Smooth muscle cell of the brain vasculature (primary cell): ENCODE measurements at regions not wholly inside any gene's neighbourhood (a gene's known extent, or its start where the extent isn't known, plus 50 kb on each side); places are given as distances from the start of the nearest gene placed in this dataset.

Experiments used
- DNase-seq: peaks from one replicate; pipeline ENCODE4 v3.0.0-alpha.2; 2012; ENCODE audit warnings: low read depth, low spot score

- no peak for DNase-seq
Measured at GRCh38 chr10:78737883-78738856, 330.6 kb upstream of the ZMIZ1 start.

DNA sequence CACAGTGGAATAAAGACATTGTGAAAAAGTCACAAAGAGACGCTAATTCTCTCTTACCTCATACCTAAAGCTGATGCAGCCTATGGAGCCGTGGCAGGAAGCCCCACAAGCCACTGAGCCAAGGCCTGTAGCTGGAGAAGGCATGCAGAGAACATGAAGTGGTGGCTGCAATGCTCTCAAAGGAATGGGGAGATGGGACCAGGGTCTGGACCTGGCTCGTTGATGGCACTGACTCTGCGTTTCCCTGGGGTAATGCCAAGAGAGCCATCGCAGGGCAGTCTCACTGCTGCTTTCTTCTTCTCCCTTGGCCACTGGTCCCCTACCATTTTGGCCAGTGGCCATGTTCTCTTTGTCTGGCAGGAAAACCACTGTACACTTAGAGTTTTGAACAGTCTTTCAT, 329.9 kb upstream of the ZMIZ1 start:
- no peak for DNase-seq

GRCh38 chr10:78739444-78740053, 329.2 kb upstream of the ZMIZ1 start:
- DNase-seq, result no peak

DNA sequence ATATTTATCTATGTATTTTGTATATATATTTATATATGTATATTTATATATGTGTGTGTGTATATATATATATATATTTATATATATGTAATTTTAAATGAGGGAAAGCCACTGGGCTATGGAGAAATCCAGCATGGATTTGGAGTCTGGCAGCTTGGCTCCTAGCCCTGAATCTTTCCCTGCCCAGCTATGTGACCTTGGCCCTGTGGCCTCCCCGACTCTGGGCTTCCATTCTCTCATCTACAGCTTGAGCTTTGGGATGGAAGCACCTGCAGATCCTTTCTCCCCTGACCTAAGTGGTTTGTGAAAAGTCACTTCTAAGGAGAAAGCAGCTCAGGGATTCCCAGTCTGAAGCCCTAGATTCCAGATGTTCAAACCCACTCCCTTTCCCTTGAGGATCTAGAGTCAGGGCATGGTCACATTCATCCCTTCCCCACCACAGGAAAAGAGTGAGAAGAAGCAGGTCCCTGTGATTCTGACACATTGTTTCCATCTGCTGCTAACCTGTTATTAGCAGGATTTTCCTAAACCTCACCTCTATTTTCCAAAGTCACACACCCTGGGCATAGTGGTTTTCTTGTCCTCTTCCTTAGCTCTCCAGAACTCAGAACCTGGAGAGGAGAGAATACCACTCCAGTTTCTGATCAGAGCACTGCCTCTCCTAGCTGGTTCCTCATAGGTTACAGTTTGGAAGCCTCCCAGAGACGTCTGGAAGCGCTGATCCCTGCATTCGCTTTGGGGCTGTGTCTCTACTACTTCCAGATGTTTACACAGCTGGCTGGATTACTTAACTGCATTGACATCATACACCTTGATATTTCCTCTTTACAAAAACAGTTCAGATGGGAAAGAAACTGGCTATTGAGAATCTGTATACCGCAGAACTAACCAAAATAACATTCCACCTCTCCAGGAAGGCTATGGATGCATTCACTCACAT, 327.5 kb upstream of the ZMIZ1 start:
- peak; percentile 65 for DNase-seq

- no peak for DNase-seq
Measured at GRCh38 chr10:78742406-78742729, 326.4 kb upstream of the ZMIZ1 start.

- DNase-seq, result peak; percentile 51
Measured at GRCh38 chr10:78742730-78743615, 325.8 kb upstream of the ZMIZ1 start.

DNA sequence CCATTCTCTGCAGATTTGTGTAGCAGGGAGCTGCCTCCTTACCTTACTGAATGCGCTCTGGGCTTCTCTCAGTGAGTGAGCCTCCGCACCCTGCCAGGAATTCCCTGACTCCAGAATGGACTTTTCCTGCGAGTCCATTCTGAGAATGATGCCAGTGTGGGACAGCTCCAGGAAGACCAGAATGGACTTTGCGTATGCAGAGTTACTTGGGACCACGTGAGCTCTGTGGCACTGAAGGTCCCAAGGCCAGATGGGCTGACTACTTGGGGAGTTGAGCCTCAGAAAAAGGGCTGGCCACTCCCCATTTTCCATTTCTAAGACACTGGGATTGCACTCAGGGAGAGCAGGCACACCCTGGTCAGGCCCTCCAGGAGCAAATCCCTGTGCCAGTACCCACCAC, 324.7 kb upstream of the ZMIZ1 start:
- DNase-seq, result no peak

- no peak for DNase-seq
Measured at GRCh38 chr10:78744491-78745090, 324.2 kb upstream of the ZMIZ1 start.

DNA sequence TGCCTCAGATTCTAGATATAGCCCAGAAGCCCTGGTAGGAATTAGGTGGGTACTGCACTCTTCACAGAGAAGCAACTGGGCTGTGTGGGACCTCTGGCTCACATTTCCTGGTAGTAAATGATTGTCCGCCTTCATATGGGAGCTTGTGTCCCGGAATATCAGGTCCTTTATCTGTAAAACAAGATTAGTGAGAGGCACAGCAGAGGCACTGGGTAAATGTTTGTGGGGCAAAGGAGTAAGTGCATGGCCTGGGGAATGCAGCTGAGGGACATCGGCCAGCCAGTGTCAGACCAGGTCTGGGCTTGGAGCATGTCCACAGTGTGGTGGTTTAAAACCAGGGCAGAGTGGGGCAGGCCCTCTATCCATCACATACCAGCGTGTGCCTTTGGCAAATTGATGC, 323.3 kb upstream of the ZMIZ1 start:
- no peak for DNase-seq

DNA sequence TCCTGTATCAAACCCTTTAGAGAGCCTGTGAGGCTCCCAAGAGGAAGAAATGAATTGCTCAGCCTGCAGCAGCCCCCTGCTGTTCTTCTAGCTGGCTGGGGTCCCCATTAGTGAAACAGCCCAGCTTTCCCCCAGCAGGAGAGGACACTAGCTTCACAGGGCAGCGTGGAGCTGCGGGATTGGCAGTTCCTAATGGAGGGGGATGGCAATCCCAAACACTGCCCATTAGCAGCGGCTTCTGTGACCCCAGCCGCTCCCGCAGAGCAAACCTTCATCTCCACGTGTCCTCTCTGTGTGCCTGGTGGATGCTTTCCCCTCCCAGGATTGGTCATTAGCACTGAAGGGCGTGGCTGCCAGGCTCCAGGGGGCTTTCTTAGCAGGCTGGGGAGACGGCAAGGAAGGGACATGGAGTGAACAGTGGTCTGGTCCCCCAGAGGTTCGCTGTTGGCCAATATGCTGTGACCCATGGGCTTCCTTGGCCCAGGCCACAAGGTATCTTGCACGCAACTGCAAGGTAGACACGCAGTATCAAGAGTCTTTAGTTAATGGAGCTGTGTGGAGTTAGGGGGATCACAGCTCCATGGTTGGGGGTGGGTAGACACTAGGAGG, 322.5 kb upstream of the ZMIZ1 start:
- DNase-seq, result no peak

DNA sequence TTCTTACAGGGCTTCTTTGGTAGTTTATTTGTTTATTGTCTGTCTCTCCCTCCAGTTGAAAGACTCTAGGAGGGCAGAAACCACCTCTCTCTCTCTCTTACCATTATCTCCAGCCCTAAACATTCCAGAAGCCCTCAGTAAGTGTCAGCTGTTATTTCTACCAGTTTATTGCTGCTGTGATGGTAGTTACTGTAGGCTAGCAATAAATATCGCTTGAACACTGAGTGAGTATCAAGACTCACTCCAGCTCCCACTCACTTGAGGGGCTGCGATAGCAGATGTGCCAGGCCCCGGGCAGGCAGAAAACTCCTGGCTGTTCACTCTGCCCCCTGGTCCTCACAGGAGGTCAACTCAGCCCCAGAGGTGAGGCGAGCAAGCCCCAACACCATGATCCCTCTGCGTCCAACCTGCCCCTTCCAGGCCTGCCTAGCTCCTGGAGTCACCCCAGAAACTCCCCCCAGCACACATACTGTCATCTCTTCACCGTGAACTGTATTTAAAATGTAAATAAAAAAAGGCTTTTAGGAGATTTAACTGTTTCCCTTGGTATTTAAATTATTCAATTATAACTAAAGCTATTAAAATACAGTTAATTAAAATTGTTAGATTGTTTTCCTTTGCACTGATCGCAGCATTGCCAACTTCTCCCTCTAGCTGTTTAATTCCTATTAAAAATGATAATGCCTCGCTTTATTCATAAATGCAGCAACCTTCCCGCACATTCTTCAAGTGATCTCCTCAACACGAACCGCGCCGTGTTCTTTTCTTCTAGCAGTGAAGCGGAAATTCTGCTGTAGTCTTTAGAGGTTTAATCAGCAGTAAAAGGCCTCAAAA, 321.1 kb upstream of the ZMIZ1 start:
- DNase-seq, result no peak

GRCh38 chr10:78748235-78748533, 320.6 kb upstream of the ZMIZ1 start:
- DNase-seq, result no peak

GRCh38 chr10:78749200-78749599, 319.6 kb upstream of the ZMIZ1 start:
- no peak for DNase-seq

DNA sequence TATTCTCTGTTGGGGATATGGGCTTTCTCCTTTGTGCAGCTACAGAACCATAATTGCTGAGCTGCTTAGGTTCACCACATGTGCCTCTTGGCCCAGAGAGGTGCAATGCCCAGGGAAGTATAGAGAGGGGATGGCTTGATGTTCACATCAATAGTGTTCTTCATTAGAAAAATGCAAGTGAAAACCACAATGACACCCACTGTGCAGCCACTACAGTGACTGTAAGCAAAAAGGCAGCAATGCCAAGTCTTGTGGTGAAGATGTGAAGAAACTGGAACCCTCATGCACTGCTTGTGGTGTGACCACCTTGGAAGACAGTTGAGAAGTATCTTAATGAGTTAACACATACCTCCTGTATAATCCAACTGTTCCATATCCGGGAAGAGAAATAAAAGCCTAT, 318.9 kb upstream of the ZMIZ1 start:
- no peak for DNase-seq

DNA sequence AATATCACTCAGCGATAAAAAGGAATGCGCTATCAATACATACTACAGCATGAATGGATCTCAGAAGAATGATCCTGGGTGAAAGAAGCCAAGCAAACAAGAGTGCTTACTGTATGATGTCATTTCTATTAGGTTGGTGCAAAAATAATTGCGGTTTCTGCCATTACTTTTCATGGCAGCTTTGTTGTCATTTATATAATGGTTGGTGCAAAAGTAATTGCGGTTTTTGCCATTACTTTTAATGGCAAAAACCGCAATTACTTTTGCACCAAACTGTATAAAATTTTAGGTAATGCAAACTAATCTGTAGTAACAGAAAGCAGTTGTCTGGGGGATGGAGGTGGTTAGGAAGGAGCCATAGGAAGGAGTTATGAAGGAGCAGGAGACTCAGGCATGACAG, 318.3 kb upstream of the ZMIZ1 start:
- DNase-seq, result no peak

GRCh38 chr10:78751716-78752115, 317.1 kb upstream of the ZMIZ1 start:
- DNase-seq, result no peak

GRCh38 chr10:78752221-78752620, 316.5 kb upstream of the ZMIZ1 start:
- no peak for DNase-seq

DNA sequence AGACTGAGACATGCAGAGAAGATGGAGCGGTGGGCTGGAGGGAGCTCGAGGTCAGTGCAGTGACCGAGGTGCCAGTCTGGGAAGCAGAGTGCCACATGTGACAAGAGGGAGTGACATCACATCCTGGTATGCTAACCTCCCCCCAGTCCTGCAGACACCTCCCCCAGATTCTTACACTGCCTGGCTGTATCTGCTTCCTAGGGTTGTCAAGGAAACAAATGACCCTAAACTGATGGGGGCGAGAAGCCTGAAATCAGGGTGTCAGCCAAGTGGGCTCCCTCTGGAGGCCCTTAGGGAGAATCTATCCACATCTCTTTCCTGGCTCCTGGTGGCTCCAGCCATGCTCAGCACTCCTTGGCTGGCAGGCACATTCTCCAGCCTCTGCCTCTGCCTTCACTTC, 316.1 kb upstream of the ZMIZ1 start:
- DNase-seq, result no peak

DNA sequence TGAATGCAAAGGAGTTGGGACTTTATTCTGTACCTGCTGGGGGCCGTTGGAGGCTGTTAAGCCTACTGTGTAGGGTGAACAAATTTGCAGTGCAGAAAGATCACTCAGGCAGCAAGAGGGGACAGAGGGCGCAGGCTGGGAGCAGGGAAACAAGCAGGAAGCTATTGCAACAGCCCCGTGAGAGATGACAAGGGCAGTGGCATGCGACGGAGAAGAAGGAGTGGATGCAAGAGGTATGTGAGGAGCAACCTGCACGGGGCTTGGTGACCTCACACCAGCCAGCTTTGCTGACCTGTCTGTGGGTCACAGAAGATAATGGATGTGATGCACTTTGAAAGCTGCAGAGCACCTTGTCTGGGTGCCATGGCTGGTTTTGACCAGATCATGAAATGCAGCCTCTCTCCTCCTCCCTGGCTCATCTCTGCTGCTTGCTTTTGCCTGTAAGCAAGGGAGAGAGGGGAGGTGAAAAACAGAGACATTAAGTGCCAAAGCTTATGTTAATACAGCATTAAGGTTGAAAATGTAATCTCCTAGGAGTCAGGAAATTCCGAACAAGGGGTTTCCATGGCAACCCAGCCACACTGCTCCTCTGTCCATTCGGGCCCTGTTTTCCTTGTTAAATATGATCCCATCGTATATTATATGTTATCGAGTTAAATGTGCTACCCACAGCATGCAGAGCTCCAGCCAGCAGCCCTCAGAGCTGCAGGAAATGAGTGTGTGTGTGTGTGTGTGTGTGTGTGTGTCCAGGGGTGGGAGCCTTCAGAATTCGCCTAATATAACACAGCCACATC, 314.3 kb upstream of the ZMIZ1 start:
- no peak for DNase-seq
